ENCODE measurements at regions not wholly inside any gene's neighbourhood (a gene's known extent, or its start where the extent isn't known, plus 50 kb on each side); places are given as distances from the start of the nearest gene placed in this dataset.

GRCh38 chr6:93927731-93928130 lies 508.4 kb upstream of the EPHA7 start:
- DNase-seq = no peak
- H3K4me3 ChIP-seq = no peak overlapping the region
- H3K9me3 ChIP-seq = no peaks in the 10 kb centered on the region
- TF ChIP-seq POLR2A (IDR thresholded peaks at IDR 0.05) (no peak), CTCF (IDR thresholded peaks at IDR 0.05 in 8 of 11, conservative IDR thresholded peaks at IDR 0.05 in 3 of 11) (no peak), POLR2AphosphoS5 (IDR thresholded peaks at IDR 0.05) (no peak)
- H3K36me3 ChIP-seq = no peaks in the 10 kb centered on the region
- 81 to 96% (median 90%) methylated on average over 5 of the region's 5 CpGs for WGBS, 5 donors
- H3K27me3 ChIP-seq (replicated peaks in 1 of 7) = no peaks in the 10 kb centered on the region
- H3K4me1 ChIP-seq = no peaks in the 10 kb centered on the region
- no peak overlapping the region for H3K27ac ChIP-seq
- intact Hi-C loops (cut with DNase I; ENCODE audit: low total_unique reads) = no loop called here

- DNase-seq = no peak
- Histone ChIP-seq H3K4me1 (no peaks in the 10 kb centered on the region), H3K27ac (no peak overlapping the region), H3K4me3 (no peak overlapping the region), H3K27me3 (replicated peaks in 1 of 7) (no peaks in the 10 kb centered on the region), H3K9me3 (peaks cover 0 to 5% (median 0%) of the 10 kb centered on the region in 8 donors), H3K36me3 (no peaks in the 10 kb centered on the region)
- TF ChIP-seq CTCF (IDR thresholded peaks at IDR 0.05 in 8 of 11, conservative IDR thresholded peaks at IDR 0.05 in 3 of 11) (no peak), POLR2AphosphoS5 (IDR thresholded peaks at IDR 0.05) (no peak), POLR2A (IDR thresholded peaks at IDR 0.05) (no peak)
- 80 to 96% (median 91%) methylated on average over 1 of the region's 1 CpG for WGBS, 5 donors
- intact Hi-C loops (cut with DNase I; ENCODE audit: low total_unique reads) = no loop called here
Measured at GRCh38 chr6:93919365-93919764, 500.0 kb upstream of the EPHA7 start.

- no peaks in the 10 kb centered on the region for H3K36me3 ChIP-seq
- no peaks in the 10 kb centered on the region for H3K4me1 ChIP-seq
- peaks cover 0 to 5% (median 0%) of the 10 kb centered on the region in 8 donors for H3K9me3 ChIP-seq
- 82 to 94% (median 85%) methylated on average over 3 of the region's 3 CpGs for WGBS, 5 donors
- no peak for DNase-seq
- no peak overlapping the region for H3K27ac ChIP-seq
- intact Hi-C loops (cut with DNase I; ENCODE audit: low total_unique reads) = no loop called here
- no peak for TF ChIP-seq POLR2AphosphoS5 (IDR thresholded peaks at IDR 0.05)
- no peak overlapping the region for H3K4me3 ChIP-seq
- no peaks in the 10 kb centered on the region for H3K27me3 ChIP-seq (replicated peaks in 1 of 7)
Measured at GRCh38 chr6:93918258-93918657, 498.9 kb upstream of the EPHA7 start.

- H3K27ac ChIP-seq = no peak overlapping the region
- no peaks in the 10 kb centered on the region for H3K36me3 ChIP-seq
- intact Hi-C loops (cut with DNase I; ENCODE audit: low total_unique reads) = no loop called here
- H3K9me3 ChIP-seq = peaks cover 0 to 5% (median 0%) of the 10 kb centered on the region in 8 donors
- TF ChIP-seq POLR2A (IDR thresholded peaks at IDR 0.05) (no peak), POLR2AphosphoS5 (IDR thresholded peaks at IDR 0.05) (no peak), CTCF (IDR thresholded peaks at IDR 0.05 in 8 of 11, conservative IDR thresholded peaks at IDR 0.05 in 3 of 11) (no peak)
- no peak overlapping the region for H3K4me3 ChIP-seq
- WGBS, 5 donors = 59 to 87% (median 63%) methylated on average over 1 of the region's 1 CpG
- no peaks in the 10 kb centered on the region for H3K4me1 ChIP-seq
- no peak for DNase-seq
- H3K27me3 ChIP-seq (replicated peaks in 1 of 7) = no peaks in the 10 kb centered on the region
Measured at GRCh38 chr6:93917216-93917615, 497.9 kb upstream of the EPHA7 start.

GRCh38 chr6:93916716-93917115 lies 497.4 kb upstream of the EPHA7 start:
- Histone ChIP-seq H3K4me1 (no peaks in the 10 kb centered on the region), H3K36me3 (no peaks in the 10 kb centered on the region), H3K27ac (no peak overlapping the region), H3K9me3 (peaks cover 0 to 5% (median 0%) of the 10 kb centered on the region in 8 donors), H3K4me3 (no peak overlapping the region), H3K27me3 (replicated peaks in 1 of 7) (no peaks in the 10 kb centered on the region)
- TF ChIP-seq POLR2A (IDR thresholded peaks at IDR 0.05) = no peak
- TF ChIP-seq POLR2AphosphoS5 (IDR thresholded peaks at IDR 0.05) = no peak
- TF ChIP-seq CTCF (IDR thresholded peaks at IDR 0.05 in 8 of 11, conservative IDR thresholded peaks at IDR 0.05 in 3 of 11) = no peak
- WGBS, 5 donors = 27 to 77% (median 70%) methylated on average over 1 of the region's 1 CpG
- intact Hi-C loops (cut with DNase I; ENCODE audit: low total_unique reads) = no loop called here
- DNase-seq = no peak
